Upper lobe of right lung (tissue), 1 donor: ENCODE measurements at regions not wholly inside any gene's neighbourhood (a gene's known extent, or its start where the extent isn't known, plus 50 kb on each side); places are given as distances from the start of the nearest gene placed in this dataset.

Source experiments
- ATAC-seq: fragments of 200-7000 bp; cut with Tn5 transposase; one replicate; pipeline ENCODE4 v1.9.1; 2020; ENCODE audit warnings: mild to moderate bottlenecking, moderate library complexity
- DNase-seq: peaks from one replicate; pipeline ENCODE4 v3.0.0-alpha.2; 2020
- H3K27ac ChIP-seq: fragments of 200-600 bp; one replicate; pipeline ENCODE4 v1.8.0; 2022
- H3K27me3 ChIP-seq: fragments of 200-600 bp; one replicate; pipeline ENCODE4 v1.8.0; 2022; ENCODE audit warnings: mild to moderate bottlenecking
- H3K36me3 ChIP-seq: fragments of 200-600 bp; one replicate; pipeline ENCODE4 v1.8.0; 2022
- H3K4me1 ChIP-seq: fragments of 200-600 bp; one replicate; pipeline ENCODE4 v1.8.0; 2022
- H3K4me3 ChIP-seq: fragments of 200-600 bp; one replicate; pipeline ENCODE4 v1.8.0; 2022; ENCODE audit warnings: mild to moderate bottlenecking
- H3K9me3 ChIP-seq: fragments of 200-600 bp; one replicate; pipeline ENCODE4 v1.8.0; 2022
- CTCF ChIP-seq: fragments of 200-600 bp; IDR thresholded peaks from one replicate; pipeline ENCODE4 v1.8.0; 2022; ENCODE audit warnings: antibody characterized with exemption
- intact Hi-C: fragments of 100-400 bp; cut with DNase I; formaldehyde crosslinking; loops from one replicate; pipeline ENCODE4 v1.11.0; 2022
- donor health status: DM: no; HTN: yes; CAD: no; lungs with severe emphysema.

DNA sequence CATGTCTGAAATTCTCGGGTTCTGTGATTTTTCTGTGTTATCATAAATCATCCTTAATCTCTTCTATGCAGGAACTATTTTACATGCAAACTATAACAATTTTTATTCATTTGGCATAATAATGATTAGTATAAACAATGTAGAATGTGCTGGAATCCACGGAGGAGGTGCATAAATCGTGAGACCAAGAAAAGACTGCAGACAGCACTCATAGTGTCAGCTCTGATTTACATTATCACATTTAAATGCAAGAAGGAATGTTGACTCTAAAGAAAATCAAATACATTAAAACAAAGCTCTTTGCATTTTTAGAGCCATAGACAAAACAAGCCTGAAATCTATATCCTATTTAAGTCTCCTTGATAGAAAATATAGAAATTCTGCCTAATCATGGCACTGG lies 501.7 kb upstream of the STXBP6 start:
- H3K27ac ChIP-seq = no peak overlapping the region
- H3K27me3 ChIP-seq = no peaks in the 10 kb centered on the region
- no peaks in the 10 kb centered on the region for H3K4me1 ChIP-seq
- ATAC-seq (no peak), DNase-seq (no peak)
- no peak for TF ChIP-seq CTCF
- no peak overlapping the region for H3K4me3 ChIP-seq
- no peaks in the 10 kb centered on the region for H3K9me3 ChIP-seq
- no peaks in the 10 kb centered on the region for H3K36me3 ChIP-seq
- intact Hi-C loops = no loop called here

DNA sequence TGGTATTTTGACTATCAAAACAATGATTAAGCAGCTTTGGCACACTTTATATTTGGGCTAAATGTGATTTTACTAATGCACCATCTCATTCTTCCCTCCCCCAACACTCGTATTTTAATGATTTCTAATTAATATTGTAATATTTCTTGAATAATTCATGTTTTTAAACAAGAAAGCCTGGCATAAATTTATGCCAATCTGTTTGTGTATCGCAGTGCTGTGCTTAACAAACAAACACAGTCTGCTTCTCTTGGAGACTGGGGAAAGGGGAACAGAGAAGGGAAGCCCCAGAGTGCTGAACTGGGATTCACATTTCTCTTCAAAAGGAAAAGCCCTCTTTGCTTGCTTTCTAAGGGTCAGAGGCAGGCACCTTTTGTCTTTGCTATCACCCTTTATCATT lies 496.9 kb upstream of the STXBP6 start:
- no peak for TF ChIP-seq CTCF
- Histone ChIP-seq H3K27me3 (no peaks in the 10 kb centered on the region), H3K9me3 (no peaks in the 10 kb centered on the region), H3K27ac (no peak overlapping the region), H3K4me1 (no peaks in the 10 kb centered on the region), H3K36me3 (no peaks in the 10 kb centered on the region), H3K4me3 (no peak overlapping the region)
- no peak for ATAC-seq
- DNase-seq = no peak
- intact Hi-C loops = no loop called here

- ATAC-seq = peak; percentile 50
These were observed 488.0 kb upstream of the STXBP6 start for GRCh38 chr14:25537846-25538455.

GRCh38 chr14:25526290-25526689 lies 476.3 kb upstream of the STXBP6 start:
- H3K27me3 ChIP-seq = no peaks in the 10 kb centered on the region
- DNase-seq (no peak), ATAC-seq (no peak)
- no peaks in the 10 kb centered on the region for H3K36me3 ChIP-seq
- intact Hi-C loops = no loop called here
- no peaks in the 10 kb centered on the region for H3K4me1 ChIP-seq
- no peak overlapping the region for H3K4me3 ChIP-seq
- H3K9me3 ChIP-seq = no peaks in the 10 kb centered on the region
- no peak overlapping the region for H3K27ac ChIP-seq
- TF ChIP-seq CTCF = no peak

More at GRCh38 chr14:25537846-25538455, 488.0 kb upstream of the STXBP6 start:
- Histone ChIP-seq H3K36me3 (no peaks in the 10 kb centered on the region), H3K27me3 (no peaks in the 10 kb centered on the region), H3K27ac (no peak overlapping the region), H3K4me1 (no peaks in the 10 kb centered on the region), H3K4me3 (no peak overlapping the region), H3K9me3 (no peaks in the 10 kb centered on the region)
- intact Hi-C loops = no loop called here
- TF ChIP-seq CTCF = peak; percentile 44
- no peak for DNase-seq

DNA sequence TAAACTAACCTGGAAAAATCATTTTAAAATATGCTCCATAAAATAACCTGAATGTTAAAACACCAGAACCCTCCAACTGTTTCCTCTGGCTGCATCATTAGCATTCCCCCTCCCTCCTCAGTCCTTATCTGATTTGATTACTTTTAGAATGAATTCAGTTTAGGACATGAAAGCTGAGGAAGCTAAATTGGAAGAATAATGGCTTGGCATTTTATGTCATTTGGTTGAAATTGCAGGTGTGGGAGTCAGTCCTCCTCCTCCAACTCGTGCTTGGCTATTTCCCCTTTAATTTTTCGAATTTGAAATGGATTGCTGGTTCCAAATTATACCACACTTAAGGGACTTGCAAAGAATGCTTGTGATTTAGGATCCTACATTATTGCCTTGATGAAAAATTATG lies 473.0 kb upstream of the STXBP6 start:
- DNase-seq = no peak
- intact Hi-C loops = no loop called here
- H3K27me3 ChIP-seq = no peaks in the 10 kb centered on the region
- H3K27ac ChIP-seq = no peak overlapping the region
- ATAC-seq = no peak
- H3K9me3 ChIP-seq = no peaks in the 10 kb centered on the region
- no peak overlapping the region for H3K4me3 ChIP-seq
- H3K36me3 ChIP-seq = no peaks in the 10 kb centered on the region
- no peaks in the 10 kb centered on the region for H3K4me1 ChIP-seq
- no peak for TF ChIP-seq CTCF

- Histone ChIP-seq H3K9me3 (no peaks in the 10 kb centered on the region), H3K27ac (no peak overlapping the region), H3K36me3 (no peaks in the 10 kb centered on the region), H3K27me3 (no peaks in the 10 kb centered on the region), H3K4me1 (no peaks in the 10 kb centered on the region), H3K4me3 (no peak overlapping the region)
- DNase-seq (no peak), ATAC-seq (no peak)
- intact Hi-C loops = no loop called here
- no peak for TF ChIP-seq CTCF
These were observed 472.2 kb upstream of the STXBP6 start for GRCh38 chr14:25522116-25522515.
